ENCODE measurements at regions not wholly inside any gene's neighbourhood (a gene's known extent, or its start where the extent isn't known, plus 50 kb on each side); places are given as distances from the start of the nearest gene placed in this dataset.

DNA sequence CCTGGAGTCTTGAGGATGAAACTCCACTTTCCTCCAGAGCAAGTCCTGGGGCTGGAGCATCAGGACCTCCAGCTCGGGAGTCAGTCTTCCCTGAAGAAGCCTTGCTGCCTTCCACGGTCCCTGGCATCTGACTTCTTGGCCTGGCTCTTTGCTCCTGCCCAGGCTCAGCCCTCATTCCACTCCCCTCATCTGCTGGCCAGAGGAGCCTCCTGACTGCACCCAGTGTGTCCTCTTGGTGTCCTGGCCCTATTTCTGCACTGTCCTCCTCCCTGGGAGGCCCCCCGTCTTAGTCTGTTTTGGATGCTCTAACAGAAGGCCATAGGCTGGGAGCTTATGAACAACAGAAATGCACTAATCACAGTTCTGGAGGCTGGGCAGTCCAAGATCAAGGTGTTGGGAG is 231.5 kb downstream of the LOXHD1 start:
- no peak overlapping the region for H3K27ac Mint-ChIP-seq
- H3K4me1 Mint-ChIP-seq = no peaks in the 10 kb centered on the region
- no peak overlapping the region for H3K4me3 Mint-ChIP-seq
- no peaks in the 10 kb centered on the region for H3K36me3 Mint-ChIP-seq (ENCODE audit: low read depth)
- CTCF ChIA-PET = no interaction called here
- no peaks in the 10 kb centered on the region for H3K9me3 Mint-ChIP-seq
- H3K27me3 Mint-ChIP-seq = peaks cover 11% of the 10 kb centered on the region
- DNase-seq = no peak
- POLR2A ChIA-PET = no interaction called here

DNA sequence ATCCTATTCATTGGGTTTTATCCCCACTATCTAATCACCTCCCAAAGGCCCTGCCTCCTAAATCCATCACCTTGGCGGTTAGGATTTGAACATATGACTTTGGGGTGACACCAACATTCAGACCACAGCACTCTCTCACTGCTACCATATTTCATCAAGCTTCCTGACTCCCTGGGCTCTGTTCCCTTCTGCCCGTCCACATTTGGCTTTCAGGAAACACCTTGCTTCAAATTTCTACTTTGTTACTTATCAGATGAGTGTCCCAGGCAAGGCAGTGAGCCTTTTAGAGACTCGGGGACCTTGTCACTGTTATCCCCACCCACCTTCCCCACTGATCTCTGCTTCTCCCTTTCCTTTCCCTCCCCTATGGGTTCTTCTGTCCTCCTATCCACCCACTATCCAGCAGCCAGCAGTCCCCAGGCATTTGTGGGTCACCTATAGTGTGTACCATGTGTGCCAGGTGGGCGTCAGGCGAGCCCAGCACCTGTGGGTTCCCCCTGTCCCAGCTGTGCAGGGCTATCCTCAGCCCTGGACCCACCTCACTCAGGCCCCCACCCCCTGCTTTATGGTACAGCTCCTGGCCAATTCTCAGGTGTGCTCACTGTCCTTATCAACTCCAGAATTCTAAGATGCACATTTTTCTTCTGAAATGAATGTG is 230.9 kb downstream of the LOXHD1 start:
- ChIA-PET CTCF (no interaction called here), POLR2A (no interaction called here)
- H3K9me3 Mint-ChIP-seq = no peaks in the 10 kb centered on the region
- H3K27ac Mint-ChIP-seq = no peak overlapping the region
- H3K4me1 Mint-ChIP-seq = no peaks in the 10 kb centered on the region
- peaks cover 17% of the 10 kb centered on the region for H3K27me3 Mint-ChIP-seq
- H3K36me3 Mint-ChIP-seq (ENCODE audit: low read depth) = no peaks in the 10 kb centered on the region
- DNase-seq = no peak
- H3K4me3 Mint-ChIP-seq = no peak overlapping the region

DNA sequence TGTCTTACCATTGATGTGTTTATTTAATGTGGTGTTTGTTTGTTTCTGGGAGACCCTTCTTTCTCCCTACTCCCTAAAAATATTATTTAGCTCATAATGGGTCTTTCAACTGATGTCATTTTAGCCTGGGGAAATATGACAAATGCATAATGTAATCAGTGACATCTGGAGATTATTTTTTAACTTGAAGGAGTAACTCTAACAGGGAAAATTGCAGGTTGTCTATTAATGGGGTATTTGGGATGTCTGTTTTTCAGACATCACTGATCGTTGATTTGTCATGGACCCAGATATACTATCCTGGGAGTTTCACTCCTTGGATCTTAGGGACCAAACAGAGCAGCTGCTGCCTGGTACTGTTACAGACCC is 230.4 kb downstream of the LOXHD1 start:
- no peak for DNase-seq
- Mint-ChIP-seq H3K4me1 (no peaks in the 10 kb centered on the region), H3K36me3 (ENCODE audit: low read depth) (no peaks in the 10 kb centered on the region), H3K27me3 (peaks cover 21% of the 10 kb centered on the region), H3K27ac (no peak overlapping the region), H3K4me3 (no peak overlapping the region), H3K9me3 (no peaks in the 10 kb centered on the region)
- CTCF ChIA-PET = no interaction called here
- POLR2A ChIA-PET = no interaction called here
